GM21447 (cell line): ENCODE measurements at regions not wholly inside any gene's neighbourhood (a gene's known extent, or its start where the extent isn't known, plus 50 kb on each side); places are given as distances from the start of the nearest gene placed in this dataset.

ENCODE experiments used
- ATAC-seq: cut with Tn5 transposase; IDR thresholded peaks from one replicate; pipeline ENCODE4 v1.9.1; 2021; ENCODE audit not compliant: unreplicated experiment

- ATAC-seq = no peak
These were observed 370.6 kb upstream of the CDH20 start for GRCh38 chr18:60962625-60963024.

DNA sequence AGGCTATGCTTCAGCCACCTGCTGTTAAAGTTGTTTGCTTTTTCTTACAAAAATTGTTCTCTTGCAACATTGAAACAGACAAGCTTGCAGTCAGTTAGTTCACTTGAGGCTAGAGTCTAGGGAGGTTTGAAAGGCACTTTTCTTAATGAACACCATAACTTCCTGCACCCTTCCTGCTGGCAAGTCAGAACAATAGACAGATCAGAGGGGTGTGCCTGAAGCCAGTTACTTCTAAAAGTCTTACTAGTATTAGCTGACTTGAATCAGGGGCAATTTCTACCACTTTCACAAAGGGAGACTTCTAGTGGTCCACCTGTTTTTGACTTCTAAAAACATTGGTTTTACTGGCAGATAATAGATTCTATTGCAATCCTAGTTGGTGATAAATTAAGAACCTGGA lies 367.4 kb upstream of the CDH20 start:
- no peak for ATAC-seq

GRCh38 chr18:60966876-60967275 lies 366.4 kb upstream of the CDH20 start:
- ATAC-seq = no peak

DNA sequence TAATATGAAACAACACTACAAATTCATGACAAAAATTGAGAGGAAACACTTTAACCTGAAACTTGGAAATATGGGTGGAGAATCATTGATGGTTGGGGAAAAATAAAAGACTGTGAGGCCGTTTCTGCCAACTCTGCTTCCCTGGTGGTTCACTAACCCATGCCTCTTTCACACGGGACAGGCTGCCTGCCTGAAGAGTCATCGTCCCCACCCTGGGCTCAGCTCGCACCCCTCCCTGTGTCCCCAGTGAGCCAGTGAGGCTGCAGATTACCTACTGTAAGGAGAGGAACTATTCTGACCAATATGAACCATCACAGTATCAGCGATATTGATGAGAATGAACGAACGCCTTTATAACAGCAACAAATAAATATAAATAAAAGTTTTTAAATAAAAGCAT lies 357.8 kb upstream of the CDH20 start:
- ATAC-seq = no peak

DNA sequence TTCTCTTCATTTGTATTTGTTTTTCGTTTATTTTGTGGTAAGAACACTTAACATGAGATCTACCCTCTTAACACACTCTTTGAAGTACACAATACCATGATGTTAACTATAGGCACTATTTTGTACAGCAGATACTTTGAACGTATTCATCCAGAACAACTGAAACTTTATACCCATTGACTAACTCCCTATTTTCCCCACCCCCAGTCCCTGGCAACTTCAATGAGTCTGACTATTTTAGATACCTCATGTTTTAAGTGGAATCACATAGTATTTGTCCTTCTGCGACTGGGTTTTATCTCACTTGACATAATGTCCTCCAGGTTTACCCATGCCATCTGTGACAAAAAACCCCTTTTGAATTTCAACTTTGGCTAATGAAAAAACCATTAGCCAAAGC lies 356.3 kb upstream of the CDH20 start:
- no peak for ATAC-seq

DNA sequence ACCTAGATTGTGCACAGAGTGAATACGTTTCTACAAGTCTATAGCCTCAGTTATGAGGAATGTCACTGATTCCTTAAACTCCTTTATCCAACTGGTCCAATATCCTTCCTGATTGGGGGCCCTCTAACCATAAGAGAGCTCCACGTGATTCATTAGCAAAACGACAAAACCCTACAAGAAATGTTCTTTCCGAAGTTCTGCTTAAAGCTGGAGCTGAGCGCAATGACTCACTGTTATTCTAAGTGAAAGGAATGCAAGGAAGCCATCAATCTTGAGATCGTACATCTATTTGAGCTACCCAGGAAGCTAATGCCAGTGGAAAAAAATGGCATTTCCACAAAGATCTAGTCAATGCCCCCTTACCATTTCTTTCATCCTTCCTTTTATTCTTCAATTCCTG lies 354.9 kb upstream of the CDH20 start:
- no peak for ATAC-seq

- ATAC-seq = no peak
These were observed 352.7 kb upstream of the CDH20 start for GRCh38 chr18:60980422-60981005.

DNA sequence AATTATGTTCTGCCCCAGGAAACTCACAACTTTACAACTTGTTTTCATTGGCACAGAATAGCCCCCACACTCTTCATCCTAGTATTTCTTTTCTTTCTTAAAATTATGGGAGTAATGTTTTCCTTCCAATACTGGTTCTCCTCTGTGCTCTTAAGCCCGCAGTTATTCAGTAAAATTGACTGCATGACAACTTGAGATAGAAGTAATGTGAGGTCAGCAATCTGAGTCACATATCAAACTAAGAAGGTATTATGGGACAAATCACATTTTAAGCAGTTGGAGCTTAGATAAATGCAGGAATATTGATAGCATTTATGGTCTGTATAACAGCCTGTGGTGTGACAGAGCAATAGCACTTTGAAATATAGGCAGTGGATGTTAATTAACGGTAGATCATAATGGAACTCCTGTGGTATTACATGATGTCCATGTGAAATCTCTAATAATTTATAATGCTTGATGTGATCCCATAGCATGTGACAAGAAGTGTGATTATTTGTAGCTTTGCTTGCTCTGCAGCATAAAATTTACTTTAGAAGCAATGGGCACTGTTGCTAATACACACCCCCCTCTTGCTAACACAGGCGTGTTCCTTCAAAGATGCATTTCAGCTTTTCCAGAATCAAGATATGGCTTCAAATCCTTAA lies 351.4 kb upstream of the CDH20 start:
- ATAC-seq = no peak

- no peak for ATAC-seq
These were observed 350.9 kb upstream of the CDH20 start for GRCh38 chr18:60982329-60982695.

DNA sequence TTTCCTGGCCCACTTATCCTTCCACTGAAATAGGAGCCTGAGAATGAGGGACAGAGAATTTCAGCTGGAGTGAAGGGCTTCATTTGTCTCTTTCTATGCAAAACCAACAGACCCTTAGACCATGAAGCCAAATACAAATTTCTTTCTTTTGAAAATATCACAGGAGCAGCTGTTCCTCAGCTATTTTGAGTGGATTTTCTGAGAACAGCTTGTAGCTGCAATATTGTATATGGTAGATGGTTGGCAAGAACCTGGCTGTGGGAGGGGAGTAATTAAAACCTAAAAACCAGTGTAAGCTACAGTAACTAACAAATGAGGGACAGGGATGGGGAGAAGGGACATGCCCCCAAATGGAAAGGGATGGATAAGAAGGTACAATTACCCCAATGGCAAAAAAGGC lies 350.3 kb upstream of the CDH20 start:
- ATAC-seq = no peak

DNA sequence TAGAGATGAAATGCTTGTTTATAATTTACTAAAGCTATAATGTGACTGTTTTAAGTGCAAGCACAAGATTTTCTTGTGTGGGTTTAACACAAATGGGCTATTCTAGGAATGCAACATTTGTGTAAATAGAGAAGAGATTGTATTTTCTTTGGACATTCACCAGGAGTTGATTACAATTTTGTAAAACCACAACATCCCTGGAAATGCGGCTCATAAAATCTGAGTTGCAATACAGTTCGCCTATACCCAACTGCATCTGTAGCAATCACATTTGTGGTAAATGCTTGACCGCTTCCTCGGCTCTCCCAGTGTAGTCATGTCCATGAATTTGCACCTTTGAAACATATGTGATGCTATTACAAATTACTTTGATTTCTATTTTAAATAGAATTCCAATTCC lies 348.7 kb upstream of the CDH20 start:
- ATAC-seq = no peak

- ATAC-seq = no peak
These were observed 345.3 kb upstream of the CDH20 start for GRCh38 chr18:60987963-60988362.

- ATAC-seq = no peak
These were observed 336.9 kb upstream of the CDH20 start for GRCh38 chr18:60996326-60996725.

GRCh38 chr18:60996822-60997221 lies 336.4 kb upstream of the CDH20 start:
- ATAC-seq = no peak

DNA sequence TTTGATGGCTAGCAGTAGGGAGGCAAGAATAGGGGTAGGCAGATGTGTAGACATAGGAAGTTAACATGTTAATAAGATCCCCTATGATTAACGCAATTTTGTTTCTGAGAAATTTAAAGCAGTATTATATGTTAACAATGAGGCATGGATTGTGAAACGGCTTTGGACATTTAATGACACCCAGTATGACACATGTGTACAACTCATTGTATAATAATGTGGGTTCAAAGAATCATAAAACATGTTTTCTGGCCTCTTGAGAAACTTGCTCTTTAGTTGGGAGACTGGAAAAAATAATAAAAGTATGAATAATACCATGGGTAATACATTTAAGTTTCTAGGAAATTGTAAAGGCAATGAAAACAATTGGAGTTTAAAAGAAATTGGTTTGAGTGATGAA lies 332.1 kb upstream of the CDH20 start:
- no peak for ATAC-seq

- no peak for ATAC-seq
These were observed 326.5 kb upstream of the CDH20 start for GRCh38 chr18:61006687-61007224.

DNA sequence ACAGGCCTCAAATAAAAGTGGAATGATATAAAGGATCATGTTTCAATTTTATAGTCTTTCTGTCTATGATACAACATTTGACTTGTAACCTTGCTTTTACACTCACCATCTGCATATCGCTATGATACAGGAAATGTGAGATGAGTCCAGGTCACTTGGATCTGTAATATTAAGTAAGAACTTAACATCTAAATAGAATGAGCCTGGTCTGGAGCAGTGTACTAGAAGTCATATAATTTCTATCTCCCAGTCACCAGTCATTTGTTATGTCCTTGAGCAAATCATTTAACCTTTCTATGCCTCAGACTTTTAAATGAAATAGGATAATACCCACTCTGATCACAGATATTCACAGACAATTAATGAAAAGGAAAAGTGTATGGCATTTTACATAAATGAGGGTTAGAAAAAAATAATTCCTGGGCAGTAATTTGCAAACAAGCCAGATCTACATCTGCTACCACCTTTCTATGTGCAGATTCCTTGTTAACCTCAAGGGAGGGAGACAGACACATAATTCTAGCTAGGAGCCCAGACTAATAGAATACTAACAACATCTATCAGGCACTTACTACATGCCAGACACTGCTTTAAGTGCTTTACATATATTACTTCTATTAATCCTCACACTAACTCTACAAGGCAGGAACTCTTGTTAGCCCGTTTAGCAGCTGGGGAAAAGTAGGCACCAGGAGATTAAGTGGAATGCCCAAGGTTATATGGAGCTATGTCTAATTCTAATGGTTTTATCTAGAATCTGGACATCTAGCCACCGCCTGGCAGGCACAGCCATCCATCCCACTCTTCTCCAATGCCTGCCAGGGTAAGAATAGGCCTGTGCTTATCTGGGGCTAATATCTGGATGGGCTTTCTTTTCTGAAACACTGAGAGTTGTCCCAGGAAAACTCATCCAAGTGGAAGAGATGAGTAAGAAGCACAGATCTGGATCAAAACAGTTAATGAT lies 313.6 kb upstream of the CDH20 start:
- no peak for ATAC-seq

GRCh38 chr18:61025596-61025995 lies 307.6 kb upstream of the CDH20 start:
- no peak for ATAC-seq

- ATAC-seq = no peak
These were observed 301.6 kb upstream of the CDH20 start for GRCh38 chr18:61031626-61032025.

- no peak for ATAC-seq
These were observed 298.6 kb upstream of the CDH20 start for GRCh38 chr18:61034580-61034979.

DNA sequence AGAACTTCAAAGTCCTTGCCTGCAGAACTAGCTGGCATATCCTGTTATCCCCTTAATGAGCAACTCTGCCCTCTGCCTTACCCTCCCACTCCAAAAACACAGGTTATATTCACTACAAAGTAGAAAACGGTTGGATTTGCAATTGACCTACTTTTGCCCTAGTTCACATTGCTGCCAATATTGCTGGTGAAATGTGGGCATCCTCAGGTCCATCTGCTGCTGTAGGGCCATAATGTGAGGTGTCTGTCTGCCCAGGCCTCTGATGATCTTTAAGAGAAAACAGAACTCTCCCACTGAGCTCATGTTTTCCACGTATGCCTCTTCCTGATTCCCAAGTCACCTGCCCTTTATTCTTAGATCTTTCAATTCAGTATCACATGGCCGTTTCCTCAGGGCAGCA lies 294.0 kb upstream of the CDH20 start:
- no peak for ATAC-seq

- ATAC-seq = no peak
These were observed 285.4 kb upstream of the CDH20 start for GRCh38 chr18:61047794-61048193.
